ENCODE measurements at regions not wholly inside any gene's neighbourhood (a gene's known extent, or its start where the extent isn't known, plus 50 kb on each side); places are given as distances from the start of the nearest gene placed in this dataset.

DNA sequence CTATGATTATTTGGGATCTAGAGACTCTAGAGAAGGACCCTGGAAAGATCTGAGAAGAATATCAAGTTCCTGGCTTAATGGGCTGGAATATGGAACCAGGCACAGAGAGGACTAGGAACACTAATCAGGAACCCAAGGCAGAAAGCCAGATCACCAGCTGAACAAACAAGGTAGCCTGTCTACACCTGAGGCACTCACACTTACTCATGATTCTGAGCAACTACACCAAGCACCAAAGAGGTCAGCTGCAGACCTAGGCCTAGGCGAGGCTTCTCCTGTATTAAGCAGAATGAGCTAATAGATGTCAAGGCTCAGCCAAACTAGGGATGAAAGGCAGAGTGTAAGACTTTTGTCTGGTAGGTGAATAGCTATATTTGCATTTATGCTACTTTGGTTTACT, 368.1 kb downstream of the LTN1 start:
- Mint-ChIP-seq H3K4me3 (no peak overlapping the region), H3K36me3 (ENCODE audit: low read depth) (no peaks in the 10 kb centered on the region), H3K4me1 (peaks cover 4% of the 10 kb centered on the region), H3K27me3 (no peaks in the 10 kb centered on the region), H3K27ac (no peak overlapping the region)
- DNase-seq (no peak), ATAC-seq (no peak)
- H3K9me3 ChIP-seq (ENCODE audit: control insufficient read depth, low read length, poor library complexity, severe bottlenecking): no peaks in the 10 kb centered on the region

DNA sequence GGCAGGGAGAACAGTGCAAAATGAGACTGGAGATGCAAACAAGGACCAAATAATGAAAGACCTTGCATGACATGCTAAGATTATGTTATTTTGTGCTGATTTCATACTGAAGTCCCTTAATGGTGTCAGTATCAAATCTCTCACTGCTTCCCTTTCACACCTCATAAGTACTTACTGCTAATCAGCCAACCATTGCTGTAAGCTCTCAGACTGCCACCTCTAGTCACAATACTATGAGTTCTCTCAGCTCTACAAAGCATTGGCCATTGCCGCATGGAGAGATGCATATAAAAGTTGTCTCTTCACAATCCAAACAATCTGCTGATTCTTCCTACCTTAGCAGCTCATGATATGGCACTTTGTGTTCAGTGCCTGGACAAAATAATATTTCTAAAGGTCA, 375.4 kb downstream of the LTN1 start:
- DNase-seq (no peak), ATAC-seq (no peak)
- Mint-ChIP-seq H3K4me3 (no peak overlapping the region), H3K36me3 (ENCODE audit: low read depth) (no peaks in the 10 kb centered on the region), H3K27me3 (no peaks in the 10 kb centered on the region), H3K4me1 (no peaks in the 10 kb centered on the region), H3K27ac (no peak overlapping the region)
- no peaks in the 10 kb centered on the region for H3K9me3 ChIP-seq (ENCODE audit: control insufficient read depth, low read length, poor library complexity, severe bottlenecking)

DNA sequence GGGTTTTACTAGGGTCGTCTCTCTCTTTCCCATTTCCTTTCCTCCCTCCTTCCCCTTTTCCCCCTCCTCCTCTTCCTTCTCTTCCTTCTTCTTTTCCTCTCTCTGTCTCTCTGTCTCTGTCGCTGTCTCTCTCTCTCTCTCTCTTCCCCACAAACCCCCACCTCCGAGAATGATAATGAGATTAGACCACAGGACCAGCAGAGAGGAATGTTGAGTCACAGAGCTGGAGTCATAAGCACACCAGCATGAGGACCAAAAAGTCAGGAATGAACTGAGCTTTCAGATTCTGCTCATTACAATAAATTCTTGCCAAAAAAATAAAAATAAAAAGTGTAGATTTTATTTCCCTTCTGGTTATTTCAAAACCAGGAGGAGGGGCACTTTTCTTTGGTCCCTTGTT, 377.4 kb downstream of the LTN1 start:
- ATAC-seq (no peak), DNase-seq (no peak)
- H3K9me3 ChIP-seq (ENCODE audit: control insufficient read depth, low read length, poor library complexity, severe bottlenecking): no peaks in the 10 kb centered on the region
- Mint-ChIP-seq H3K27me3 (no peaks in the 10 kb centered on the region), H3K27ac (no peak overlapping the region), H3K36me3 (ENCODE audit: low read depth) (no peaks in the 10 kb centered on the region), H3K4me1 (no peaks in the 10 kb centered on the region), H3K4me3 (no peak overlapping the region)

DNA sequence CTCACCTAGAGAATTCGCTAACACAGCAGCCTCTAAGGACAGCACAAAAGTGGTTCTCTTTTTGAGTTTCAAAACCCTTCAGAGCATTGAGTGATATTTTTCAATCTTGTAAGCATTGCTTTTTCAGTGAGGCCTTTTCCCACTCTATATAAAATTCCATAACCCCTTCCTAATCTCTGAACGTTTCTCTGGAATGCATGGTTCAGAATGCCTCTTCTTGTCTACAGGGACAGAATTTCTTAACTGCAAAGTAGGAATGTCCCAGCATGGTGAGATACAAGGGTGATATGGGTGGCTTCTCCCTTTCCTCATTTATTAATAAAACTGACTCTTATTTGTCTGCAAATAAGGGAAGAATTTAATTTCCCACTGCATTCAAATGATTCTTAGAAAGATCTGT, 377.9 kb downstream of the LTN1 start:
- ATAC-seq: no peak
- H3K9me3 ChIP-seq (ENCODE audit: control insufficient read depth, low read length, poor library complexity, severe bottlenecking): no peaks in the 10 kb centered on the region
- Mint-ChIP-seq H3K36me3 (ENCODE audit: low read depth) (no peaks in the 10 kb centered on the region), H3K27ac (no peak overlapping the region), H3K4me3 (no peak overlapping the region), H3K4me1 (no peaks in the 10 kb centered on the region), H3K27me3 (no peaks in the 10 kb centered on the region)
- DNase-seq: no peak

DNA sequence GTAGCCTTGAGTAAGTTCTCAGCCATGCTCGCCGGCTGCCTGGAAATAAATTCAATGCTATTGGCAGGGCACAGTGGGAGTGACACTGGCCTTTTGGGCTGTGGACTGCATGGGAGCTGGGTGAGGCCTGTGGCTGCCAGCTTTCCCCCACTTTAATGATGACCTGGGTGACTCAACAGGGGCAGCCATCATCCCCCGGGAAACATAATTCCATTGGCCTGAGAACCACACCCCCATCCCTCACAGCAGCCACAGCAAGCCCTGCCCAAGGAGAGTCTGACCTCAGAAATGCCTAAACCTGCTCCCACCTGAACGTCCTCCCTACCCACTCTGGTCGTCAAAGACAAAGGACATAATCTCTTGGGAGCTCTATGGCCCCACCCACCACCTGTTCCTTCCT, 384.0 kb downstream of the LTN1 start:
- Mint-ChIP-seq H3K4me3 (no peak overlapping the region), H3K27me3 (no peaks in the 10 kb centered on the region), H3K36me3 (ENCODE audit: low read depth) (no peaks in the 10 kb centered on the region), H3K4me1 (peaks cover 6% of the 10 kb centered on the region), H3K27ac (no peak overlapping the region)
- no peak for ATAC-seq
- no peaks in the 10 kb centered on the region for H3K9me3 ChIP-seq (ENCODE audit: control insufficient read depth, low read length, poor library complexity, severe bottlenecking)
- no peak for DNase-seq

DNA sequence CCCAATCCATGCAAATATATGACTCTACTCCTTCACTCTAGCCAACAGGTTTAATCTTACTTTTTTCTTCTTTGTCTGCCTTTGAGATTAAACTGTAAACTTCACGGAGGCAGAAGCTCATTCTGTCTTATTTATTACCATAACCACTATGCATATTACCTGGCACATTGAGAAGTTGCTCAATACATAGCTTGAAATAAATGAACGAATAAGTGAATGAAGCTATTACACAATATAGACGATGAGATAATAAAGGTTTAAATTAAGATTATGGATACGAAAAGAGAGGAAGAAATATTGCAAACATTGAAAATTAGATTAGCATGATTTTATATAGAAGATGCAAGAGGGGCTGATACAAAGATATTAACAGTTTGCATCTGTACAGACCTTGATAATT, 385.1 kb downstream of the LTN1 start:
- no peak for DNase-seq
- no peak for ATAC-seq
- Mint-ChIP-seq H3K27ac (no peak overlapping the region), H3K4me1 (peaks cover 6% of the 10 kb centered on the region), H3K4me3 (no peak overlapping the region), H3K27me3 (no peaks in the 10 kb centered on the region), H3K36me3 (ENCODE audit: low read depth) (peaks cover 2% of the 10 kb centered on the region)
- H3K9me3 ChIP-seq (ENCODE audit: control insufficient read depth, low read length, poor library complexity, severe bottlenecking): no peaks in the 10 kb centered on the region

DNA sequence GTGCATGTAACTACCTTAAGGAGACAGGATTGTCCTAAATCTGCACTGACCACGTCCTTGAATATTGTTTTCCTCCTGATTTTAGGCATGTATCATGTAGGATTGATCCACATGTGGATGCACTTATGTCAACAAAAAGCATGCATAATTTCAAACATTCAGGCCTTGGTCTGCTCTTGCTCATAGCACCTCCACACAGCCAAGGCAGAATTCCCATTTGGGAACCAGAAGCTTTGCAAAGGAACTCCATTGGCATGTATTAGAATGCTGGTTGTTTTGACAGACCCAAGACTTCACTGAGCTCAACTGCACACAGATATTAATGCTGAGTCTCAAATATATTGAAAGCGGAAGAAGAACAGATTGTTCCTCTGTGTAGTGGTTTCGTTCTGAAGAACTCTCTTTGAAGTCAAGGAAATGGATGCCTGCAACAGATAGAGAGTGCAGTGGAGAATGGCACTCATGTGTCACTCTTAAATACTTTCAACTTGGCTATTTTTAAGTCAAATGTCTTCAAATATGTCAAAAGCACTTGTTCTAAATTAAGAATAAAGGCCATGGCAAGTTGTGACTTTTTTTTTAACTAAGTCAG, 387.6 kb downstream of the LTN1 start:
- DNase-seq (no peak), ATAC-seq (peak; percentile 99)
- peak overlapping the region; percentile 37 for H3K27ac Mint-ChIP-seq
- H3K4me1 Mint-ChIP-seq: peaks cover 6% of the 10 kb centered on the region
- peaks cover 2% of the 10 kb centered on the region for H3K36me3 Mint-ChIP-seq (ENCODE audit: low read depth)
- H3K4me3 Mint-ChIP-seq: peak overlapping the region; percentile 31
- H3K9me3 ChIP-seq (ENCODE audit: control insufficient read depth, low read length, poor library complexity, severe bottlenecking): no peaks in the 10 kb centered on the region
- no peaks in the 10 kb centered on the region for H3K27me3 Mint-ChIP-seq

DNA sequence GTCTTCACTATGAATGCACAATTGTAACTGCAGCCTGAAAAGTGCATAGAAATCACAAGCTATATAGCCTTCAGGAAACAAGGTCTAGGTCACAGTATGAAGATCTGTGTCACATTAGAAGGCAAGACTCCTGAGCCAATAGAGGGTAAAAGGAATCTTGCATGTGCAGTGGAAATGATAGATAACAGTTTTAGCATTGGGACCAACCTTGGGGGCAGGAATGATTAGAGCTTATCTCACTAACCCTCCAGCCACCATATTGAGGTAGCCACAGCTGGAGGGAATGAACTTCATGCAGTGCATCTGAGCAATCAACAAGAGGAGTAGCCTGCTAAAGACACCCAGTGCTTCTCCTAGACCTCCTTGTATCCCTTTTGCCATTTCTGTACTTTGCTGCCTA, 390.1 kb downstream of the LTN1 start:
- no peaks in the 10 kb centered on the region for H3K9me3 ChIP-seq (ENCODE audit: control insufficient read depth, low read length, poor library complexity, severe bottlenecking)
- DNase-seq: no peak
- Mint-ChIP-seq H3K27ac (no peak overlapping the region), H3K4me1 (peaks cover 6% of the 10 kb centered on the region), H3K4me3 (no peak overlapping the region), H3K36me3 (ENCODE audit: low read depth) (peaks cover 2% of the 10 kb centered on the region), H3K27me3 (no peaks in the 10 kb centered on the region)
- ATAC-seq: no peak

DNA sequence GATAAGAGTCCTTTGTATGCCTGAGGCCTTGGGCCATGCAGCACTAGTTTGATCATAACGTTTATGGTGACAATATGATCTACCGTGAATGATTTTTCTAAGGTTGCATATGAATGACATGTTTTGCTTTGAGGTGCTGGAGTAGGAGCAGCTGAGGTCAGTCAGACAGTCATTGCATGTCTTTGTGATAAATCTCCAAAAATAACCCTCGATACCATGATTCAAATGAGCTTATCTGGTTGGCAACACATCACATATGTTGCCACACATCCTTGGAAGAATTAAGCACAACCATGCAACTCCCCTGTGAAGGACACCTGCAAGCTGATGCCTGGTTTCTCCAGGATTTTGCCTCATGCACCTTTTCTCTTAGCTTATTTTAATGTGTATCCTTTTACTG, 394.5 kb downstream of the LTN1 start:
- no peak for DNase-seq
- Mint-ChIP-seq H3K4me1 (no peaks in the 10 kb centered on the region), H3K27ac (no peak overlapping the region), H3K4me3 (no peak overlapping the region), H3K27me3 (no peaks in the 10 kb centered on the region), H3K36me3 (ENCODE audit: low read depth) (peaks cover 2% of the 10 kb centered on the region)
- no peaks in the 10 kb centered on the region for H3K9me3 ChIP-seq (ENCODE audit: control insufficient read depth, low read length, poor library complexity, severe bottlenecking)
- no peak for ATAC-seq

DNA sequence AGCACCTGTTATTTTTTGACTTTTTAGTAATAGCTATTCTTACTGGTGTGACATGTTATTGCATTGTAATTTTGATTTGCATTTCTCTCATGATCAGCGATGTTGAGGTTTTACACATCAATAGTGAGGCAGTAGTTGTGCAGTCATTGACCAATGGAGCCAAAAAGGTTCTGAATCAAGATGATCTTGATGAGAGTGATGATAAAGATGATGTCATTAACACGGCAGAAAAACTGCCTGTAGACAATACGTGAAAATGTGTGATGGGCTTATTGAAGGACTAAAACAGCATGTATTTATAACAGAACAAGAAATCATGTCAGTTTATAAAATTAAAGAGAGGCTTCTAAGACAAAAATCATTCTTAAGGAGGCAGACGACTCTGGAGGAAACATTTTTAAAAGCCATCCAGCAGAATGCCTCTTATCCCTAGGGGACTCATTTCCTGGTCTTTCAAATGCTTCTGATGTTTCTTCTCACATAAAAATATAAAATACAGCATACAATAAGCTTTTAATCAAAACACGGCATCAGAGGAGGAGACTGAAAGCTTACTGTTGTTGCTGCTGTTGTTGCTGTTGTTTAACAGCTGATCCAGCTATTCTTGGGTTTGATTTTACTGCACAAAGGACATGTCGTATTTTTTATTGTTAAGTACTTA, 400.3 kb downstream of the LTN1 start:
- DNase-seq (no peak), ATAC-seq (no peak)
- no peak overlapping the region for H3K27ac Mint-ChIP-seq
- H3K9me3 ChIP-seq (ENCODE audit: control insufficient read depth, low read length, poor library complexity, severe bottlenecking): no peaks in the 10 kb centered on the region
- H3K4me3 Mint-ChIP-seq: no peak overlapping the region
- no peaks in the 10 kb centered on the region for H3K4me1 Mint-ChIP-seq
- H3K27me3 Mint-ChIP-seq: no peaks in the 10 kb centered on the region
- H3K36me3 Mint-ChIP-seq (ENCODE audit: low read depth): no peaks in the 10 kb centered on the region

DNA sequence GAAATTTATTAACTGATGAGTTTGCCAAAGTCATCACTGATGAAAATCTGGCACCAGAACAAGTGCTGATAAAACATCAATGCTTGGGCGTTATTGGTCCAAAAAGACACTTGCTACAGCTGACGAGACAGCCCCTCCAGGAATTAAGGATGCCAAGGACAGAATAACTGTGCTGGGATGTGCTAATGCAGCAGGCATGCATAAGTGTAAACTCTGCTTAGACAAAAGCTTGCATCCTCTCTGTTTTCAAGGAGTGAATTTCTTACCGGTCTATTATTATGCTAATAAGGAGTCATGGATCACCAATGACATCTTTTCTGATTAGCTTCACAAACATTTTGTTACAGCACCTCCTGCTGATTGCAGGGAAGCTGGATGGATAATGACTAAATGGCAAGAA, 402.0 kb downstream of the LTN1 start:
- no peaks in the 10 kb centered on the region for H3K27me3 Mint-ChIP-seq
- ATAC-seq: no peak
- H3K4me1 Mint-ChIP-seq: no peaks in the 10 kb centered on the region
- no peak for DNase-seq
- no peaks in the 10 kb centered on the region for H3K9me3 ChIP-seq (ENCODE audit: control insufficient read depth, low read length, poor library complexity, severe bottlenecking)
- no peak overlapping the region for H3K4me3 Mint-ChIP-seq
- H3K27ac Mint-ChIP-seq: no peak overlapping the region
- no peaks in the 10 kb centered on the region for H3K36me3 Mint-ChIP-seq (ENCODE audit: low read depth)

DNA sequence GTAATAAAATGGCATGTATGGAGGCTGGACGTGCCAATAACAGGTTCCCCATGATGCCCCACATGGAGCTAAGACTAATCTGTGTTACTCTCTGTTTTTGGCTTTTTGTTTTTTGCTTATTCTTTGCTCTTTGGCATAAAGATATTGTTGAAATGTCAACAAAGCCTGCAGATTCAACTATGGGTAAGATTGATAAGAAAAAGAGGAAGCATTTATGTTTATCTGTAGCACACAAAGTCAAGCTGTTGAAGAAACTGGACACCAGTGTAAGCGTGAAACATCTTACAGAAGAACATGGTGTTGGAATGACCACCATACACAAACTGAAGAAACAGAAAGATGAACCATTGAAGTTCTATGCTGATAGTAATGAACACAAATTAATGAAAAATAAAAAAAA, 402.7 kb downstream of the LTN1 start:
- DNase-seq (no peak), ATAC-seq (no peak)
- no peaks in the 10 kb centered on the region for H3K9me3 ChIP-seq (ENCODE audit: control insufficient read depth, low read length, poor library complexity, severe bottlenecking)
- Mint-ChIP-seq H3K27me3 (no peaks in the 10 kb centered on the region), H3K4me1 (no peaks in the 10 kb centered on the region), H3K36me3 (ENCODE audit: low read depth) (peaks cover 2% of the 10 kb centered on the region), H3K27ac (no peak overlapping the region), H3K4me3 (no peak overlapping the region)

DNA sequence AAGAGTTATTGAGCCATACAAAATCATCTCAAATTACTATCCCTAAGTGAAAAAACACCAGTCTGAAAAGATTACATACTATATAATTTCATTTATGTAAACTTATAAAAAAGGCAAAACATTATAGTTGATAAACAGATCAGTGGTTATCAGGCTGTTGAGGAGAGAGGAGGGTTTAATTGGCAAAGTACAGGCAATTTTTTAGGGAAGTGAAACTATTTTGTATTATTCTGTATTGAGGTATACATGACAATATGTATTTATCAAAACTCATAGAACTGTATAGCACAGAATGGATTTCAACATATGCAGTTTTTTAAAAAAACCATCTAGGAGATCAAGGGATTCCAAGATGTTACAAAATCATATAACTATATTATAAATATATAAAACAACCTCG, 403.7 kb downstream of the LTN1 start:
- peaks cover 2% of the 10 kb centered on the region for H3K36me3 Mint-ChIP-seq (ENCODE audit: low read depth)
- no peak for DNase-seq
- H3K9me3 ChIP-seq (ENCODE audit: control insufficient read depth, low read length, poor library complexity, severe bottlenecking): no peaks in the 10 kb centered on the region
- H3K27me3 Mint-ChIP-seq: no peaks in the 10 kb centered on the region
- H3K4me1 Mint-ChIP-seq: no peaks in the 10 kb centered on the region
- no peak overlapping the region for H3K4me3 Mint-ChIP-seq
- ATAC-seq: no peak
- no peak overlapping the region for H3K27ac Mint-ChIP-seq

DNA sequence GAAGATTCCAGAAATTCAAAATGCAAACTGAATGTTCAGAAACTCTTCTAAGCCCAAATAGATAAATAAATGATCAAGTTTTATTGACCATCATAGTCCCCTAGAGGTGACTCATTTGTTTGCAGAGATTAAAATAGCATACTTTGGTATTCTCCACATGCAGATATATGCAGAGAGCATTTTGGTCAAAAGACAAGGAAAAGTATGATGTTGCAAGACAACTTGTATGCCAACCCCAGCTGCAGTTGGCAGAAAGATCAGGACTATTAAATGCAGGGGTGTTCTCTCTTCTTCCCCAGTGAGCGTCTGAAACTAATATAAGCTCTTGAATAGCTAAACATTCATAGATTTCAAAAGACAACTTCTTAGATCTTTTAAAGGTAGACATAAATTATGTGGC, 404.9 kb downstream of the LTN1 start:
- Mint-ChIP-seq H3K4me3 (no peak overlapping the region), H3K4me1 (no peaks in the 10 kb centered on the region), H3K36me3 (ENCODE audit: low read depth) (peaks cover 2% of the 10 kb centered on the region), H3K27ac (no peak overlapping the region), H3K27me3 (no peaks in the 10 kb centered on the region)
- DNase-seq (no peak), ATAC-seq (no peak)
- no peaks in the 10 kb centered on the region for H3K9me3 ChIP-seq (ENCODE audit: control insufficient read depth, low read length, poor library complexity, severe bottlenecking)
